ENCODE measurements at regions not wholly inside any gene's neighbourhood (a gene's known extent, or its start where the extent isn't known, plus 50 kb on each side); places are given as distances from the start of the nearest gene placed in this dataset.

DNA sequence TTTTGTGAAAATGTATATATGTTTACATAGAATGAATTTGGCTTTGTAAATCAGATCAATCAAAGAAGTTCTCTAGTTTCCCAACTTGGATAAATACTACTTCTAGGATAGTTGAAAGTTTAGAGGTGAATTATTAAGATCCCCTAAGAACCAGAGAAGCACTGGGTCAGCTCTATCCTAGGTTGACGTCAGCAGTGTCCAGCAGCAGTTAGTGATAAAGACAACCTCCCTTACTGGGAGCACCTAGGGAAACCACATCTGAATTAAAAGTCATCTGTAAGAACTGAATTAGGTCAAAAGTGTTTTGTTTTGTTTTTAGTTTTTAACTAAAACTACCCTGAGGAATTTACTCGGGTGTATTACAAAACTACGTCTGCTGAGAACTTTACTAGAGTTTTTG, 178.0 kb downstream of the POLR1F start:
- TF ChIP-seq, protein P1, sequence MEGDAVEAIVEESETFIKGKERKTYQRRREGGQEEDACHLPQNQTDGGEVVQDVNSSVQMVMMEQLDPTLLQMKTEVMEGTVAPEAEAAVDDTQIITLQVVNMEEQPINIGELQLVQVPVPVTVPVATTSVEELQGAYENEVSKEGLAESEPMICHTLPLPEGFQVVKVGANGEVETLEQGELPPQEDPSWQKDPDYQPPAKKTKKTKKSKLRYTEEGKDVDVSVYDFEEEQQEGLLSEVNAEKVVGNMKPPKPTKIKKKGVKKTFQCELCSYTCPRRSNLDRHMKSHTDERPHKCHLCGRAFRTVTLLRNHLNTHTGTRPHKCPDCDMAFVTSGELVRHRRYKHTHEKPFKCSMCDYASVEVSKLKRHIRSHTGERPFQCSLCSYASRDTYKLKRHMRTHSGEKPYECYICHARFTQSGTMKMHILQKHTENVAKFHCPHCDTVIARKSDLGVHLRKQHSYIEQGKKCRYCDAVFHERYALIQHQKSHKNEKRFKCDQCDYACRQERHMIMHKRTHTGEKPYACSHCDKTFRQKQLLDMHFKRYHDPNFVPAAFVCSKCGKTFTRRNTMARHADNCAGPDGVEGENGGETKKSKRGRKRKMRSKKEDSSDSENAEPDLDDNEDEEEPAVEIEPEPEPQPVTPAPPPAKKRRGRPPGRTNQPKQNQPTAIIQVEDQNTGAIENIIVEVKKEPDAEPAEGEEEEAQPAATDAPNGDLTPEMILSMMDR (IDR thresholded peaks at IDR 0.05; ENCODE audit: insufficient read depth, low read depth, low read length): no peak
- TF ChIP-seq EZH2 (IDR thresholded peaks at IDR 0.05; ENCODE audit: insufficient read depth, low read length): no peak
